Activated gamma-delta T cell treated with Interleukin-2 at 50 U/mL for 16 hours (primary cell): ENCODE measurements at regions not wholly inside any gene's neighbourhood (a gene's known extent, or its start where the extent isn't known, plus 50 kb on each side); places are given as distances from the start of the nearest gene placed in this dataset.
"Not testable (repeated sequence)": the region's sequence is repeated elsewhere in the genome, so short reads cannot be mapped to it uniquely, and the experiment has no call there.

Experiments
- DNase-seq: peaks from one replicate; pipeline ENCODE4 v3.0.0-alpha.2; 2020

DNA sequence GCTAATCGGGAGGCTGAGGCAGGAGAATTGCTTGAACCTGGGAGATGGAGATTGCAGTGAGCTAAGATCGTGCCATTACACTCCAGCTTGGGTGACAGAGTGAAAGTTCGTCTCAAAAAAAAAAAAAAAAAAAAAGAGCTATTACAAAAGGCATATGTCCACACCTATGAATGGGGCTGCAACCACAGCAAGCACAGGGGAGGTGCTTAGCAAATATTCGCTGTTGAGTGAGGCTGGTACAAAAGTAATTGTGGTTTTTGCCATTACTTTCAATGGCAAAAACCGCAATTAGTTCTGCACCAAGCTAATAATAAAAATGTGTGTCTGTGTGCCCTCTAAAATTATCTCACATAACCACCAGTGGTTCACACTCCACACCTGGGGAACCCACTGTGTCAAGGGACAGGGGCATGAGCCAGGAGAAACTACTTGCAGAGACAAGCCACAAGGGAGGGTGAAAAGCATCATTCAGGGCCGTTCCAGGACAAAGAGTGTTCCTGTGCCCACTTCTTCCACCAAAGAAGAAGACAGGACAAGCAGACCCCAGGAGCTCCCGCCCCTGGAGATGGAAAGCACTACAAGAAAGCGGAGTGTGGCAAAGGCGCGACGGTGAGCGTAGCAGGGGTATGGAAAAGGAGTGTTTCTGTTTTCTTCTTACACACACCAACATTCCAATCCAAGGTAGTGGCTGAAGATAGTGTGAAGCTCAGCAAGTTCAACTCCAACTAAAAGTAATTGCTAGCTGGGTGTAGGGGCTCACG lies 84.4 kb upstream of the CNEP1R1 start:
- DNase-seq = no peak

DNA sequence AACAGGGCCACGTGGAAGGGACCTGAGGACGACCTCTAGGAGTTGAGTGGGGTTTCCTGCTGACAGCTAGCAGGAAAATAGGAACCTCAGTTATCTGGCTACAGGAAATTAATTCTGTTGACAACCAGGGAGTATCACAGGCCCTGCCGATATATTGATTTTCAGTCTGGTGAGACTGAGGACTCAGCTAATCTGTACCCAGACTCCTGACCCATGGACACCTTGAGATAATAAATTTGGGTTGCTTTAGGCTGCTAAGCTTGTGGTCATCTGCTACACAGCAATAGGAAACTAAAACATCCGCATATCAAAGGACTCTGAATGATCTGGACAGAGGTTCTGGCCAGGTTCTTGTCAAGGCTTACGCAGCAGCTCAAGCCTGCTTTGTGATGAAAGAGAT lies 80.8 kb upstream of the CNEP1R1 start:
- DNase-seq = no peak

DNA sequence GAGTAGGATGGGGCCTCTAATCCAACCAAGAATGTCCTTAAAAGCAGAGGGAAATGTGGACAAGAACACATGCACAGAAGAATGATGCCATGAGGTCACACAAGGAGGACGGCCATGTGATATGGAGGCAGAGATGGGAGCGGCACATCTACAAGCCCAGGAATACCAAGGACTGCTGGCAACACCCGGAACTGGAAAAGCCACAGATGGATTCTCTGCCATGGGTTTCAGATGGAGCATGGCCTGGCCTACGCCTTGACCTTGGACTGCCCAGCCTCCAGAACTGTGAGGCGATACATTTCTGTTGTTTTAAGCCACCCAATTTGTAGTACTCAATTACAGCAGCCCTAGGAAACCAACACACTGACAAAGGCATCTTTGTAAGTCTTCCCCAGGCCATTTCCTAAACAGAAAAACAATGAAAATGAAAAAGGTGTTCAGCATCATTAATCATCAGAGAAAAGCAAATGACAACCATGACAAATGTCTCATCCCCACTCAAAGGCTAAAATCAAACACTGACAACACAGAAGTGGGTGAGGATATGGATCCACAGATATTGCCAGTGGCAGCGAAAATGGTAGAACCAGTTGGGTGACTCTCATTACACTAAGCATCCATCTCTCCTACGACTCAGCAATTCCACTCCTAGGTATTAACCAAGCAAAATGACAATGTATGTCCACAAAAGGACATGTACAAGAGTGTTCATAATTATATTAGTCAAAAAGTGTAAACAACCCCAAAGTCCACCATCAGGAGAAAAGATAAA lies 76.9 kb upstream of the CNEP1R1 start:
- no peak for DNase-seq

DNA sequence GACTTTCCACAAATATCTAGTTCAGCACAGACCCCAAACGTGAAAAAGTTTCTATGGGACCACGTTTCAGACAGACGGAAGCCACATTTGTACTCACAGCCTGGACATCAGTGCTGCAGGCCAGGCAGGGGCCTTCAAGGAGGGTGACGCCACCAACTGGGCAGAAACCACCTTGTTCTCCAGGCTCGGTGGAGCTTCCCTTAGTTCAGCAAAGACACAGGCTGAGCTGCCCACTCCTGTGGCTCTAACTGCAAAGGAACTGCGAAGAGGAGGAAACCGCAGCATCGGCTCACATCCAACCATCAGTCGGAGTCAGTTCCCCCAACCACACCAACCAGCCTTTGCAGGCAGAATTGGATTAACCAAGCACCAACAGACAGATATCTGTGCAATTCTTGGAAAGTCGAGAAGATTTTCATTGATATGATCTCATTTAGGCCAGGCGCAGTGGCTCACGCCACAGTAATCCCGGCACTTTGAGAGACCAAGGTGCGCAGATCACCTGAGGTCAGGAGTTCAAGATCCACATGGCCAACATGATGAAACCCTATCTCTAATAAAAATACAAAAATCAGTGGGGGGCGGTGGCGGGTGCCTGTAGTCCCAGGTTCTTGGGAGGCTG lies 73.3 kb upstream of the CNEP1R1 start:
- no peak for DNase-seq

DNA sequence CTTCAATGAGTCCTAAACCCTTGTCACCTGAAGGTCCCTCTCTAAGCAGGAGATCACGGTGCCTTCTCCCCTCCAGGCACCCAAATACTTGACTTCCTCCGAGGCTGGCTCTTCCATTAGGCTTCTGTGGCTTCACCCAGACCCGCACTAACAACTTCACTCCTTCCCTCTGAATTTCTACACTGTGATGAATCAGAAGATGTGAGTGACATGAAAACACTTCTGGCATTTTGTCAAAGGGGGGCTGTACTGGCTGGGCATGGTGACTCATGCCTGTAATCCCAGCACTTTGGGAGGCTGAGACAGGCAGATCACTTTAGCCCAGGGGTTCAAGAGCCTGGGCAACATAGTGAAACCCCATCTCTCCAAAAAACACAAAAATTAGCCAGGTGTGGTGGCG lies 72.6 kb upstream of the CNEP1R1 start:
- no peak for DNase-seq

DNA sequence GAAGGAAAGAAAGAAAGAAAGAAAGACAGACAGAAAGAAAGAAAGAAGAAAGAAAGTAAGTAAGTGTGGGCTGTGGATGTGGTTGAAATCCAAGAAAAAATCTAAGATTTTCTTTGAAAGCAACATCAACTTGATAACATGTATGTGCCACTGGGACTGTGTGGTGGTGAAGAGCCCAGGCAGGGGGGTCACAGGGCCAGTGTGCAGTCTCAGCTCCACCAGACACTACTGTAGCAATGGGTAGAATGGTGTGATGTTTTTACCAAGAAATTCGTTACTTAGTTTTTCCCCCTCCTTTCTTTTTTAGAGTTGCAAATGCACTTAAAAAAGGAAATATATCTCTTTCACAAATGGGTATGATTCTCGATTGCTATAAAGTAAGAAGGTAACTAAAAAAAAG lies 71.9 kb upstream of the CNEP1R1 start:
- DNase-seq = no peak

DNA sequence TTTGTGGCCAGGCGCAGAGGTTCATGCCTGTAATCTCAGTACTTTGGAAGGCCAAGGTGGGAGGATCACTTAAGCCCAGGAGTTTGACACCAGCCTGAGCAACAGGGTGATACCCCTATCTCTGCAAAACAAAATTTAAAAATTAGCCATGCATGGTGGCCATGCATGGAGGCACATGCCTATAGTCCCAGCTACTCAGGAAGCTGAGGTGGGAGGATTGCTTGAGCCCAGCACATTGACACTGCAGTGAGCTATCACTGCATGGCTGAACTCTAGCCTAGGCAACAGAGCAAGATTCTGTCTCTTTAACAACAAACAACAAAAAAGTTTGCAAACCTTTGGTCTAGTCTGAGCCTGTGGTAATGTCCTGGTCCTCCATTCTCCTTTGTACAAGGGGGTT lies 69.2 kb upstream of the CNEP1R1 start:
- DNase-seq = no peak

DNA sequence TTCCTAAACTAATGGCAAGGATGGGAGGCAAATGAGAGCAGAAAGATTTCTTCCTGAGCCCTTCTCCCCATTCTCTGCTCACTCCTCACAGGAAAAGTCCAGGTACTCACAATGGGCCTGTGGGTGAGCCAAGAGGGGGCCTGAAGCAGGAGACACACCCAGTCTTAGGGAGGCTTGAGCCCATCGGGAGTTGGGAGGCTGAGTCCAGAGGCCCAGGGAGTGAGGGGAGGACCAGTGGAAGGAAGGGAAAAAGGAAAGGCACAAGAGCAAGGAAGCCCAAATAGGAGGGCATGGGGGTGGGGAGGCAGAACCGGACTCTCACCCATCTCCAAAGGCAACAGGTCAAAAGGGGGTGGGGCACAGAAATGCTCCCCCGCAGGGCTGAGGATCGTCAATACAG lies 68.1 kb upstream of the CNEP1R1 start:
- DNase-seq = no peak

DNA sequence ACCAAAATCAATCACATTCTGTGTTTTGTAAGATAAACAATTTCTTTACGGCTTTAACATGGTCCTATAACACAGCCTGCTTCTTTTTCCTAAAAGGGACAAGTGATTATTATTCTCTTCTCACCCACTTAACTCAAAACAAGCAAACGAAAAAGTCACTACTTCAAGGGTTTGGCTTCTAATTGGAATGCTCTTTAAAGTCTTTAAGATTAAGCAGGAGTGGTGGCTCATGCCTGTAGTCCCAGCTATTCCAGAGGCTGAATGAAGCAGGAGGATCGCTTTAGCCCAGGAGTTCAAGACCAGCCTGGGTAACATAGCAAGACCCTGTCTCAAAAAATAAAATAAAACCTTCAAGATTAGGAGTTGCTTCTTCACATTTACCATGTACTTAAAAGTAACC lies 66.6 kb upstream of the CNEP1R1 start:
- DNase-seq = no peak

DNA sequence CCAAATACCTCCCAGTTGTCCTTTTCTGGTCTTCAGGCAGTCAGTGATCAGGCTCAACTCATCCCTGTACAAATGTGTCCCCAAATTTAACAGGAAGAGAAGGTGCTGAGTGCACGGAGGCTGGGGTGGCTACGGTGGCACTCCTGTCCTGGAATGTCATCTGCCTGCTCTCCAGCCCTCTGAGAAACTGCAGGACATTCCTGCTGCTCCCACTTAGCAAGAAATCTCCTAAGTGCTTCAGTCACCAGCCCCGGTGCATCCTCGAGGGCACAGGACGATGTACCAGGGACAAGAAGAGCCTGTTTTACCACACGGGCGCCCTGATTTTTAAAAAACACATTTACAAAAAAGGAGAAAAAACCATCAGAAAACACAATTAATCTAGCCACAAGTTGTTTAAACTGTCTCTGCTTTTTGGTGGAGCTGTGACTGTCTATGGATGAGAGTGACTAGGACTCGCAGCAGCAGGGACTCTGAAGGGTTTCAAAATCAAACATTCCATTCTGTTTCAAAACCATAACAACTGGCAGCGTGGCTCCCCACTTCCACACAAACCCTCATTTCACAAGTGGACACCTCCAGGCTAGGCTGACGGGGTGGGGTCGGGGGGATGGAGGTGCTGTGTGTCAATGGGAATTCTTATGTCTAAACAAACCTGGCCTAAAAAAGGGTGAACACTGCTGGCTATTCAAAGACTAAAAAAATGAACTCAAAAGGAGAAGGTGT lies 65.3 kb upstream of the CNEP1R1 start:
- DNase-seq = no peak

DNA sequence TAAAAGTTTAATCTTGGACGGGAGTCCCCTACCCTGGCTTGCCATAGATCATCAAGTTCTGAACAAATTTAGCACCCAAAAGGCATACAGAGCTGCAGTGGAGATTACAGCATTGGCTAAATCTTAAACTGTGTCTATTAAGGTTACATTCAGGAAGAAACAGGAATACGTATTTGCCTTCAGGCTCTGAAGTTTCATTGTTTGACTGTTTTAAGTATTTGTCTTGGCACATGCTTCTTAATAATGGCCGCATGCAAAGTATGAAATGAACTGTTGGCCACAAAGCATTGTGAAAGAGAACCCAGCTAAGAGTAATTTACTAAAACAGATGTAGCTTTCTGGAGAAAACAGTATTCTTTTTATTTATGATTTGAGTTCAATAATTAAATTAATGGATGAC lies 63.9 kb upstream of the CNEP1R1 start:
- no peak for DNase-seq

DNA sequence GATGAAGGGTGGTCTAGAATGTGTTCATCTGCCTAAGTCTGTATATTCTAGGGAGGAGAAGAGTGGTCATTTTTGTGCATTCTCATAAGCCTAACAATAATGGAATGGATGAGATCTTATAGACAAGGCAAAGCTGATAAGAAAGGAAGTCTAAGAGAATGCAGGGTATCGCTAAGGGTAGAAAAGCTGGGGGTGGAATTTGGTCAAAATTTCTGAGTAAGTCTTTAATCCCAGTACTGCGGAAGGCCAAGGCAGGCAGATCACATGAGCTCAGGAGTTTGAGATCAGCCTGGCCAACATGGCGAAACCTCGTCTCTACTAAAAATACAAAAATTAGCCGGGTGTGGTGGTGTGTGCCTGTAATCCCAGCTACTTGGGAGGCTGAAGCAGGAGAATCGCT lies 62.5 kb upstream of the CNEP1R1 start:
- DNase-seq = not testable (repeated sequence)

DNA sequence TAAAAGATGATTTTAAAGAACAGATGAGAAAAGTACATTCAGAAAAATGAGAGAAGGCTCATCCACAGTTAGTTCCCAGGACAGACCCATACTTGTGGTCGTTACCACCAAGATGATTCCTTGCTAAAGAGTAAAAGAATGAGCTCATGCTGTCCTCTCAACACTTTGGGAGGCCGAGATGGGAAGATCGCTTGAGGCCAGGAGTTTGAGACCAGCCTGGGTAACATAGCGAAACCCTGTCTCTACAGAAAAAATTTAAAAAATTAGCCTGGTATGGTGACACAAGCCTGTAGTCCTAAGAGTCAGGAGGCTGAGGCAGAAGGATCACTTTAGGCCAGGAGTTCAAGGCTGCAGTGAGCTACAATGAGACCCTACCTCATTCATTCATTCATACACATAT lies 60.7 kb upstream of the CNEP1R1 start:
- DNase-seq = no peak

DNA sequence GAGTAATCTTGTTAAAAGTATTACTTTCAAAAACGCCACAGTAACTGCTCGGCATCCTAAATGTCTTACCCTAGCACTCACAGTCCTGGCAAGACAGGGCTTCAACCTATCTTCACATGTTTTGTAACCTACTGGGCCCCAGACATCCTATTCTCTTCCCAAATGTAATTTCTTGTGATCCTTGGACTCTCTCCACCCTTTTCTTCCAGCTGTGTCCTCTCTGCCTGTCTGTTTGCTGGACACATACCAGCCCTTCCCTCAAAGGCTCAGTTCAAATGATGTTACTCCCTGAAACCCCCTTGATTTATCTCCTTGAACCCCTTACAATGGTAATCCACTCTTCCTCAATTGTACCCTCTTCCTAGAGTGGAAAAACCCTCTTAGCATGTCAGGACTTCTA lies 60.1 kb upstream of the CNEP1R1 start:
- no peak for DNase-seq

DNA sequence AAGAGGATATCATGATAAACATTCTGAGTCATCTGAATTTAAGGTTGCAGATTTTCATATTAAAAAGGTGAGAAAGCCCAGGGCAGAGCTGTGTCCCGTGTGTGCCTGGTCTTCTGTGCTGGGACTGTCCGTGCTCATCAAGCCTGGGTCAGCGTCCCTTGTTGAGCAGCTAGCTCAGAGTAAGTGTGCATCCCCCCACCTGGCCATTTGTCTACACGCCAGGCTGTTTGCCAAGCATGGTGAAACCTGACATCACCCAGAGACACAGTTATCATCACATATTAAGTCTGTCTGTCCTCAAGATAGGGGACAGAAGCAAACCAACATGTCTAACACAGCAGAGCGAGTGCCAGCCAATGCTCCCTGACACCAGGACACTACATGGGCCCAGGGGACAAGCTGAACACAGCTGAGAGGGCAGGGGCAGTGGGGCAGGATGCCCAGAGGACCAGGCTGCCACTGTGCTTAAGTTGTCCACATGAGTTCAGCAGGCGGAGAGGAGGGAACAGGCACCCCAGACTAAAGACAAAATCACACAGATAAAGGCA lies 57.9 kb upstream of the CNEP1R1 start:
- no peak for DNase-seq

DNA sequence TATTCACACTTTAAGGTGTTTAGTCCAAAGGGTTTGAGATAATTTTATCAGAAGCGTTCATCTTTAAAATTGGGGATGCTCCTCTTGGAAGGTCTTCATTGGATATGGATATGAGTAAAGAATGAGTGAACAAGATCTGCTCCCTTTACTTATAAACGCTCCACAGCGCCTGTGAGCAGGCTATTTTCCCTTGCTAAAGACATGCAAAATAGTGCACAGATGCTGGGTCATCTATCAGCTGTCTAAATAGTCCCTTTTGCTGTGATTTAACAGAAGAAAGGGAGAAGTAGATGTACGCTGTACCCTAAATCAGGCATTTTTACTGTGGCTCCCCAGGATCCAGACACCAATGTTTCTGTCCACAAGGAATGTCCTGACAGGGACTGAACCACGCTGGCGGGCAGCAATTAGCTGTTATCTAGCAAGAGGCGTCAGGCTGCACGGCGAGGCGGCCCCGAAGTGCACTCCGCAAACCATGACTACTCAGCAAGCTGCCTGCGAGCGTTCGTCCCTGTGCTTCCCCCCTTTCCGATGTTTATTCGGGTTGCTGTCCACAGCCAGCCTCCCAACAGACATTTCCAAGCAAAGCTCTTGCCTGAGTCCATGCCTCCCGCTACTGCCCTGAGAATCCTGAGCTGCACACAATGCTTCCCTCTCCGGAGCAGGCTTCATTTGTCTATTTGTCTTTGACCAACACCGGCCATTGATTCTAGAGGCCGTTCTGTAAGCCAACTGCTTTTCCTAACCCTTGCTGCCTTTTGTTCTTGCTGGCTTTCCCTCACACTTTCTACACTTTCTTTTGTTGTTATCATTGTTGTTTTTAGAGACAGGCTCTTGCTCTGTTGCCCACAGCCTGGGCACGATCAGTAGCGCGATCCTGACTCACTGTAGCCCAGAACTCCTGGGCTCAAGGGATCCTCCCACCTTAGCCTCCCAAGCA lies 55.7 kb upstream of the CNEP1R1 start:
- DNase-seq = no peak

DNA sequence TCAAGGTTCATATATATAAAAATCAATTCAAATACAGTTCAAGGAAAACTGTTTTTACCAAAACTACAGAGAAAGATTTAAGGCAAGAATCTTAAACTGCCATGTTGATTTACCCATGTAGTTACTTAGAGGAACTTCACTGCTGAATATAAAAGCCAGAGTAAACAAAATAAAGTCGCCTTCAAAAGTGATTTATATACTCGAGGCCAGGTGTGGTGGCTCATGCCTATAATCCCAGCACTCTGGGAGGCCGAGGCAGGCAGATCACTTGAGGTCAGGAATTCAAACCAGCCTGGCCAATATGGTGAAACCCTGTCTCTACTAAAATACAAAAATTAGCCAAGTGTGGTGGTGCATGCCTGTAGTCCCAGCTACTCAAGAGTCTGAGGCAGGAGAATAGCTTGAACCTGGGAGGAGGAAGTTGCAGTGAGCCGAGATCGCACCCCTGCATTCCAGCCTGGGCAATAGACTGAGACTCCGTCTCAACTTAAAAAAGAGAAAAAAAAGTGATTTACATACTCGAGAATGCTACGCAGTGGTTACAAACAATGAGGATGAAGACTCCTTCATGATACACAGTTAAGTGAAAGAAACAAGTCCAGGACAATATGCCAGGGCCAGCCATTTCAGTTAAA lies 54.1 kb upstream of the CNEP1R1 start:
- no peak for DNase-seq

DNA sequence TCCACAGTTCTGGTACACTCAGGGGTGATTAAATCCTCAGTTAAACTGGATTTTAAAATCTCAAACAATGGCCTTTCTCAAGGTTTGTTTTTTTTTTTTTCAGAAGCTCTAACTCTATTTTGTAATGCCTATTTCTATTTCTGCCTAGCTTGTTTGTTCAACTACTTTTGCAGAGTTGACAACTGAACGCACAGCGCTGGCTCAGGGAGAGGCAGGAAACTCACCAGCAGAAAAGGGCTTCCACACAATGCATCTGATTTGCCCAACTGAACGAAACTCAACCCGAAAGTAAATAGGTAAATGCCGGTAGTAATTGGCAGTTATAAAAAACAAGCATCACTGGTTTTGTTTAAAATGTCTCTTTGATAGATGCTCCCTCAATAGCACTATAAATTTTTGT lies 52.7 kb upstream of the CNEP1R1 start:
- no peak for DNase-seq

DNA sequence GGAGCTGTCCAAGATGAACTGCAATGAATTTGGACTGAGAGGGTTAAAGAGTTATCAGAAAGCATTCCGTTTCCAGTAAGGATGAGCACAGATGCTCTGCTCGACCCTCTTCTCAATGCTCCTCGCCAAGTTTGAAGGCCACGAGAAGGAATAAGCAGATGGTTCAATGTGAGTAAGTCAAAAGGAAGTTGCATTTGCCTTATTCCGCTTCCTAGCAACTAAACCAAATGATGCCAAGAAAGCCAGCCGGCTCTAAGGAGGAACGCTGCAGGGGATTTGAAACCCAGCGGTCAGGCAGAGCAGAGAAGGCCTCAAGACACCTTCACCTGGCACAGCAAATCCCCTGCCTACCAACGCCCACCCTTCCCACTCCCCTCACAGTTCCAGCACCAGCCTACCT lies 52.1 kb upstream of the CNEP1R1 start:
- DNase-seq = no peak
